HepG2 (cell line): ENCODE measurements at regions not wholly inside any gene's neighbourhood (a gene's known extent, or its start where the extent isn't known, plus 50 kb on each side); places are given as distances from the start of the nearest gene placed in this dataset.

Source experiments
- ATAC-seq: fragments of 200-7000 bp; cut with Tn5 transposase; 3 replicates; pipeline ENCODE4 v1.9.1; 2020; ENCODE audit warnings: mild to moderate bottlenecking, moderate library complexity
- BruUV-seq: library from RNA; stranded (reverse); fragments of 400-500 nt; replicated peaks from 2 replicates; lab custom pipeline; 2021; lab: Mats Ljungman, UMichigan
- CTCF ChIA-PET: fragments of 300-600 bp; formaldehyde crosslinking; extraction: SDS; loops from one replicate; lab custom pipeline; 2021; ENCODE audit warnings: low total read pairs, inconsistent platforms, low intra/inter-chr PET ratio; lab: Yijun Ruan, JAX
- POLR2A ChIA-PET: fragments of 350-600 bp; sonication (Branson Sonifier 250); formaldehyde crosslinking; loops from one replicate; lab custom pipeline; 2020; ENCODE audit warnings: antibody characterized with exemption, inconsistent platforms; lab: Yijun Ruan, JAX
- DNase-seq: peaks from one replicate; pipeline ENCODE4 v3.0.0-alpha.2; 2015; ENCODE audit warnings: low spot score
- FAIRE-seq: peaks from 3 replicates; lab custom pipeline; 2011; peaks lifted over from hg19 to GRCh38; lab: Jason Lieb, UNC
- H2AFZ ChIP-seq: one replicate; pipeline ENCODE4 v1.6.1; 2011; ENCODE audit warnings: low read length, inconsistent platforms
- H3K27ac ChIP-seq: fragments of 300-600 bp; 3 replicates; pipeline ENCODE4 v1.8.0; 2011; ENCODE audit warnings: mixed run types, mild to moderate bottlenecking, mixed read lengths, low read length, inconsistent platforms; ENCODE audit not compliant: insufficient read depth; ENCODE audit errors: extremely low read length
- H3K27me3 ChIP-seq, 2 experiments: fragments of 200-600 bp in 1 of 2; 2 replicates in 1 of 2; 3 replicates in 1 of 2; pipeline versions ENCODE4 v1.6.0 to v1.8.0; 2011; ENCODE audit warnings: low read length in 2 of 2, mild to moderate bottlenecking in 2 of 2, moderate library complexity in 2 of 2, inconsistent platforms in 1 of 2; ENCODE audit not compliant: insufficient read depth in 2 of 2, control insufficient read depth in 1 of 2
- H3K36me3 ChIP-seq, 2 experiments: fragments of 200-600 bp in 1 of 2; replicated peaks in 1 of 2; 2 replicates in 1 of 2; 3 replicates in 1 of 2; pipeline versions ENCODE4 v1.5.1 to v1.8.0; 2011; ENCODE audit warnings: low read length in 2 of 2, inconsistent platforms in 1 of 2; ENCODE audit not compliant: insufficient read depth in 2 of 2, control insufficient read depth in 1 of 2
- H3K4me1 ChIP-seq: 2 replicates; pipeline ENCODE4 v1.5.1; 2012; ENCODE audit warnings: low read length, inconsistent platforms; ENCODE audit not compliant: insufficient read depth
- H3K4me2 ChIP-seq: 2 replicates; pipeline ENCODE4 v1.6.0; 2011; ENCODE audit warnings: low read depth, low read length, inconsistent platforms
- H3K4me3 ChIP-seq, 3 experiments: fragments of 200-600 bp in 1 of 3; sonication (generic), shearing (Covaris generic) in 1 of 3; replicated peaks in 1 of 3; 2 replicates each; pipeline ENCODE4 v1.5.1; 2011 to 2016; ENCODE audit warnings: low read length in 3 of 3, inconsistent platforms in 2 of 3, low read depth in 2 of 3, mild to moderate bottlenecking in 2 of 3, control low read depth in 1 of 3, mixed read lengths in 1 of 3; ENCODE audit not compliant: insufficient read depth in 1 of 3
- H3K79me2 ChIP-seq: one replicate; pipeline ENCODE4 v1.6.1; 2011; ENCODE audit warnings: low read length, inconsistent platforms; ENCODE audit not compliant: insufficient read depth
- H3K9ac ChIP-seq: 2 replicates; pipeline ENCODE4 v1.6.0; 2011; ENCODE audit warnings: mild to moderate bottlenecking, low read depth, low read length, inconsistent platforms; ENCODE audit not compliant: insufficient read depth
- H3K9me3 ChIP-seq: 2 replicates; pipeline ENCODE4 v1.5.1; 2012; ENCODE audit warnings: mild to moderate bottlenecking, low read length
- H4K20me1 ChIP-seq: 2 replicates; pipeline ENCODE4 v1.6.0; 2011; ENCODE audit warnings: inconsistent platforms, mild to moderate bottlenecking, low read length, moderate library complexity; ENCODE audit not compliant: insufficient read depth
- AFF4 ChIP-seq: sonication (generic); formaldehyde crosslinking; IDR thresholded peaks from 2 replicates; pipeline ENCODE4 v1.4.0; 2020; ENCODE audit warnings: missing genetic modification reagents
- ARID3A ChIP-seq: IDR thresholded peaks from 2 replicates; pipeline ENCODE4 v1.6.1; 2012; ENCODE audit warnings: low read depth, low read length, improper control_type of control experiment
- FOXK2 ChIP-seq: fragments of 450-650 bp; IDR thresholded peaks from 2 replicates; pipeline ENCODE4 v1.6.1; 2016
- GABPA ChIP-seq, 2 experiments: IDR thresholded peaks; 2 replicates each; pipeline ENCODE4 v1.6.1; 2011 to 2016; ENCODE audit warnings: low read depth in 2 of 2, low read length in 1 of 2, missing biosample characterization in 1 of 2, missing genetic modification characterization in 1 of 2
- PBX2 ChIP-seq: IDR thresholded peaks from 2 replicates; pipeline ENCODE4 v1.6.1; 2016; ENCODE audit warnings: control low read depth
- TSC22D2 ChIP-seq: sonication (generic); formaldehyde crosslinking; IDR thresholded peaks from 2 replicates; pipeline ENCODE4 v1.5.1; 2020; ENCODE audit warnings: missing genetic modification reagents, mild to moderate bottlenecking, borderline replicate concordance
- ZBTB46 ChIP-seq: sonication (generic); formaldehyde crosslinking; IDR thresholded peaks from 2 replicates; pipeline ENCODE4 v1.4.0; 2020; ENCODE audit warnings: mild to moderate bottlenecking, missing genetic modification reagents, borderline replicate concordance
- ZNF75D ChIP-seq: sonication (generic); formaldehyde crosslinking; IDR thresholded peaks from 2 replicates; pipeline ENCODE4 v1.8.1; 2023; ENCODE audit warnings: missing genetic modification reagents, mild to moderate bottlenecking, borderline replicate concordance
- WGBS: methylation state at CpG from one replicate; pipeline ENCODE4 v1.1.6; 2017; ENCODE audit warnings: low lambda C conversion rate; 5-methylcytosine and 5-hydroxymethylcytosine counted together
- in situ Hi-C: cut with HindIII; loops from 2 replicates; pipeline ENCODE4 v1.10.0; 2017; ENCODE audit warnings: low pct_unique_long_range_greater_than_20kb; ENCODE audit not compliant: extremely low pct_ligation_motif_present
- intact Hi-C: fragments of 100-400 bp; cut with micrococcal nuclease; formaldehyde crosslinking; loops from one replicate; pipeline ENCODE4 v1.10.0; 2022; ENCODE audit not compliant: unreplicated experiment

GRCh38 chr13:53513226-53513625 is 484.6 kb downstream of the OLFM4 start:
- Histone ChIP-seq H3K9me3 (peaks cover 68% of the 10 kb centered on the region), H3K27ac (no peak overlapping the region), H2AFZ (no peak overlapping the region), H3K9ac (no peak overlapping the region), H3K4me3 (no peak overlapping the region), H3K79me2 (no peaks in the 10 kb centered on the region), H3K4me2 (no peak overlapping the region), H3K27me3 (no peaks in the 10 kb centered on the region), H3K4me1 (no peaks in the 10 kb centered on the region), H3K36me3 (no peaks in the 10 kb centered on the region), H4K20me1 (no peaks in the 10 kb centered on the region)
- POLR2A ChIA-PET = no interaction called here
- WGBS = 13% methylated on average over 4 of the region's 4 CpGs
- in situ Hi-C loops = no loop called here
- no peak for DNase-seq
- TF ChIP-seq TSC22D2 (CRISPR knock-in tag) (no peak), AFF4 (CRISPR knock-in tag) (no peak), ZBTB46 (CRISPR knock-in tag) (no peak), GABPA (IDR thresholded peaks at IDR 0.05; ENCODE audit: low read depth, low read length) (no peak), GABPA (CRISPR knock-in tag; IDR thresholded peaks at IDR 0.05; ENCODE audit: low read depth) (no peak), ZNF75D (no peak), ARID3A (no peak), PBX2 (no peak), FOXK2 (no peak)
- intact Hi-C loops = no loop called here
- no peak for FAIRE-seq
- CTCF ChIA-PET = no interaction called here
- ATAC-seq = no peak
- BruUV-seq = no TSS peak
